ENCODE measurements at regions not wholly inside any gene's neighbourhood (a gene's known extent, or its start where the extent isn't known, plus 50 kb on each side); places are given as distances from the start of the nearest gene placed in this dataset.
"Not testable (repeated sequence)": the region's sequence is repeated elsewhere in the genome, so short reads cannot be mapped to it uniquely, and the experiment has no call there.

DNA sequence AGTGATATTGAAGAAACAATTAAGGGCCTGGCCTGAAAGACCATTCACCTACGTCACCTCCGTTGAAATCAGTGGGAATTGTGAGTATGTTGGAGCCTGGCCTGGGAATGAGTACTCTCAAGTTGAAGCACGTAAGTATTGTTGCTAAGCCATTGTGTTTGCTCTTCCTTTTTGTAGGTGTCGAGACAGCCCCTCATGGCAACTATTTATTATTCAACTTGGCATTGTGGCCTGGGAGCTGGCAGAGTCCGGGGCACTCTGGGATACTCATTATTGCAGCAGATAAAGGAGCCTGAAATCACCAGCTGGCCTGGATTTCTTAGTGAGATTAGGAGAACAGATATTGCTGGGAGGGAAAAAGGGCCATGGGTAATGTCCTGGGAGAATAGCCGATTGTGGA, 147.4 kb downstream of the C12orf75 start:
- no peak for DNase-seq (ENCODE audit: extremely low read depth, insufficient read length)

GRCh38 chr12:105478788-105479187, 148.3 kb downstream of the C12orf75 start:
- DNase-seq (ENCODE audit: extremely low read depth, insufficient read length); H3K27me3 ChIP-seq (replicated peaks; ENCODE audit: control insufficient read depth, insufficient read depth, low read length); H3K36me3 ChIP-seq (ENCODE audit: control insufficient read depth, insufficient read depth, low read length); H3K4me3 ChIP-seq (replicated peaks; ENCODE audit: low read depth, low read length): not testable (repeated sequence)

More for the DNA sequence above, 147.4 kb downstream of the C12orf75 start:
- TF ChIP-seq CTCF (IDR thresholded peaks at IDR 0.05; ENCODE audit: insufficient read depth, low read length, poor library complexity, severe bottlenecking), result no peak
- Histone ChIP-seq H3K27me3 (replicated peaks; ENCODE audit: control insufficient read depth, insufficient read depth, low read length) (no peaks in the 10 kb centered on the region), H3K4me3 (replicated peaks; ENCODE audit: low read depth, low read length) (no peak overlapping the region), H3K36me3 (ENCODE audit: control insufficient read depth, insufficient read depth, low read length) (no peaks in the 10 kb centered on the region)

DNA sequence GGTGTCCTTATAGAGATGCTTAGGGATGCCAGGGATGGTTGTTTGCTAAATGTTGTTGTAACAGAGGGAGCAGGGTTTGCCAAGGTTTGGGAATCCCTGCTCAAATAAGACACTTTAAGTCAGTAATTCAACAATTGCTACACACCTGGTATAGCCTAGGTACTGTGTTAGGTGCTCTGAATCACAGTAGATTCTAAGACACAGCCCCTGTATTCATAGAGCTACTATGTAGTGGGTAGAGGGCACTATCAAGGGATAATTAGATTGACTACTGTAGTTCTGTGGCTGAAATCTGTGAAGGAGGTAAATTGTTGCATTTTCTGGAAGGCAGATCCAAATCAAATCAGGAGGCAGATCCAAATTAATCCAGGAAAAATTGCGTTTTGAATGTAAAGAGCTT, 149.2 kb downstream of the C12orf75 start:
- no peak for TF ChIP-seq CTCF (IDR thresholded peaks at IDR 0.05; ENCODE audit: insufficient read depth, low read length, poor library complexity, severe bottlenecking)
- Histone ChIP-seq H3K27me3 (replicated peaks; ENCODE audit: control insufficient read depth, insufficient read depth, low read length) (no peaks in the 10 kb centered on the region), H3K4me3 (replicated peaks; ENCODE audit: low read depth, low read length) (no peak overlapping the region), H3K36me3 (ENCODE audit: control insufficient read depth, insufficient read depth, low read length) (no peaks in the 10 kb centered on the region)
- no peak for DNase-seq (ENCODE audit: extremely low read depth, insufficient read length)

DNA sequence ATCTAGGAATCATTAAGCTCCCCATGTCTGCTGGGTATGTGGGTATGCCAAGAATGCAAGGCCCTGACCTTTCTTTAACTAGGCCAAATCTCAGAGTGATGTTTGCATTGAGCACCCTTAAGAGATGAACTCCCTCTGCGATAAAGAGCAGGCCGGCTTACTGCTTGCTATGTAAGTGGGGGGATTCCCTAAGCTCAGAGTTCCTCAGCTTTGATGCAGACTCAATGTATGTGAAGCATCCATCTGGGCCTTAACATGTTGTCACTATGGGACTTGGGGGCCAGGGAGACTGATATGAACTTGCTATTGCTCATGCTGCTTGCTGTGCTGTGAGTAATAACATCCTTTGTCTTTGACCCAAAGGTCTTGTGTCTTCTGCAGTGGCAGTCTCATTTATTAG, 149.7 kb downstream of the C12orf75 start:
- Histone ChIP-seq H3K4me3 (replicated peaks; ENCODE audit: low read depth, low read length) (no peak overlapping the region), H3K36me3 (ENCODE audit: control insufficient read depth, insufficient read depth, low read length) (no peaks in the 10 kb centered on the region), H3K27me3 (replicated peaks; ENCODE audit: control insufficient read depth, insufficient read depth, low read length) (no peaks in the 10 kb centered on the region)
- DNase-seq (ENCODE audit: extremely low read depth, insufficient read length), result no peak
- TF ChIP-seq CTCF (IDR thresholded peaks at IDR 0.05; ENCODE audit: insufficient read depth, low read length, poor library complexity, severe bottlenecking), result no peak

GRCh38 chr12:105481392-105482300, 151.2 kb downstream of the C12orf75 start:
- no peak for DNase-seq (ENCODE audit: extremely low read depth, insufficient read length)
- Histone ChIP-seq H3K27me3 (replicated peaks; ENCODE audit: control insufficient read depth, insufficient read depth, low read length) (no peaks in the 10 kb centered on the region), H3K4me3 (replicated peaks; ENCODE audit: low read depth, low read length) (no peak overlapping the region), H3K36me3 (ENCODE audit: control insufficient read depth, insufficient read depth, low read length) (no peaks in the 10 kb centered on the region)
- no peak for TF ChIP-seq CTCF (IDR thresholded peaks at IDR 0.05; ENCODE audit: insufficient read depth, low read length, poor library complexity, severe bottlenecking)

- Histone ChIP-seq H3K27me3 (replicated peaks; ENCODE audit: control insufficient read depth, insufficient read depth, low read length) (no peaks in the 10 kb centered on the region), H3K4me3 (replicated peaks; ENCODE audit: low read depth, low read length) (no peak overlapping the region), H3K36me3 (ENCODE audit: control insufficient read depth, insufficient read depth, low read length) (no peaks in the 10 kb centered on the region)
- no peak for DNase-seq (ENCODE audit: extremely low read depth, insufficient read length)
- no peak for TF ChIP-seq CTCF (IDR thresholded peaks at IDR 0.05; ENCODE audit: insufficient read depth, low read length, poor library complexity, severe bottlenecking)
These were observed 152.5 kb downstream of the C12orf75 start for GRCh38 chr12:105482951-105483350.
